ENCODE measurements at regions not wholly inside any gene's neighbourhood (a gene's known extent, or its start where the extent isn't known, plus 50 kb on each side); places are given as distances from the start of the nearest gene placed in this dataset.

DNA sequence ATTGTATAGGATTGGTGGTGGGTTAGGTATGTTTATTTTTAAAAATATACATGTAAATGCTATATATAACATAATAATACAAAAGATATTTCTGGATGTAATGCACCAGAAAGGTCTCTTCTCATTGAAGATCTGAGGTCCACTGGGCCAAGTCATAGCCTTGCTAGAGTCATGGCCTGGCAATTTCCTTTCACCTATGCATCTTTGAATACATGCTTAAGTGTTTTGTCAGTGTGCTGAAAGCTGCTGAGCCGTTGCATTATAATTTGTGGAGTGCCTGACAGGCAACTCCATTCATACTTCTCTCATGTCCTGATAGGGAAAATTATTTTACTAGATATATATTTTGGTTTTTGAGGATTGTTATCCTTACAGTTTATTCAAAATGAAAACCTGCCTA, 410.2 kb upstream of the CT83 start:
- ChIA-PET POLR2A (no interaction called here), CTCF (no interaction called here)
- Mint-ChIP-seq H3K27ac (ENCODE audit: low read depth, unreplicated experiment) (peak overlapping the region; percentile 35), H3K4me1 (ENCODE audit: insufficient read depth, unreplicated experiment) (peaks cover 7% of the 10 kb centered on the region), H3K4me3 (ENCODE audit: unreplicated experiment) (no peak overlapping the region), H3K9me3 (ENCODE audit: unreplicated experiment) (no peaks in the 10 kb centered on the region), H3K36me3 (ENCODE audit: insufficient read depth, unreplicated experiment) (no peaks in the 10 kb centered on the region), H3K27me3 (ENCODE audit: insufficient read depth, unreplicated experiment) (no peaks in the 10 kb centered on the region)
- TF ChIP-seq, protein P1, sequence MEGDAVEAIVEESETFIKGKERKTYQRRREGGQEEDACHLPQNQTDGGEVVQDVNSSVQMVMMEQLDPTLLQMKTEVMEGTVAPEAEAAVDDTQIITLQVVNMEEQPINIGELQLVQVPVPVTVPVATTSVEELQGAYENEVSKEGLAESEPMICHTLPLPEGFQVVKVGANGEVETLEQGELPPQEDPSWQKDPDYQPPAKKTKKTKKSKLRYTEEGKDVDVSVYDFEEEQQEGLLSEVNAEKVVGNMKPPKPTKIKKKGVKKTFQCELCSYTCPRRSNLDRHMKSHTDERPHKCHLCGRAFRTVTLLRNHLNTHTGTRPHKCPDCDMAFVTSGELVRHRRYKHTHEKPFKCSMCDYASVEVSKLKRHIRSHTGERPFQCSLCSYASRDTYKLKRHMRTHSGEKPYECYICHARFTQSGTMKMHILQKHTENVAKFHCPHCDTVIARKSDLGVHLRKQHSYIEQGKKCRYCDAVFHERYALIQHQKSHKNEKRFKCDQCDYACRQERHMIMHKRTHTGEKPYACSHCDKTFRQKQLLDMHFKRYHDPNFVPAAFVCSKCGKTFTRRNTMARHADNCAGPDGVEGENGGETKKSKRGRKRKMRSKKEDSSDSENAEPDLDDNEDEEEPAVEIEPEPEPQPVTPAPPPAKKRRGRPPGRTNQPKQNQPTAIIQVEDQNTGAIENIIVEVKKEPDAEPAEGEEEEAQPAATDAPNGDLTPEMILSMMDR (IDR thresholded peaks at IDR 0.05; ENCODE audit: unreplicated experiment), result no peak
- BruUV-seq (replicated peaks), result no TSS peak
- DNase-seq (ENCODE audit: unreplicated experiment), result no peak
- intact Hi-C loops (cut with micrococcal nuclease), result no loop called here

DNA sequence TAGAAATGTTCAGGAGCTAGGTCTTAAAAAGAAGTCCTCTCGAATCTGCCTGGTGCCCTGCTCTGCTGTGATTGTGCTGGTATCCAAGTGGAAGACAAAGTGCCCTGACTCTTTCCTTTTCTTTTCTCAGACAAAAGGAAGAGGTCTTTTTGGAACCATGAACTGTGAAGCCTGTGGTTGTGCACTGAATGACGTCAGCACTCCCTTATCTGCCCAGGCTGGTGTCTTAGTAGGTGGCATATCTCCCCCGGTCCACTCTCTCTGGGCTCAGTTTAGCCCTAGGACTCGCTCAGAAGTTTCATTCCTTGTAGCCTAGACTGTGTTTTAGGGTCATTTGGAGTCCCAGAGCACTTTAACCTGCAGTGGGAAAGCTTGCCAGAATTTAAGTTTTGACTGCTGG, 400.3 kb upstream of the CT83 start:
- CTCF ChIA-PET, result interaction anchor here (0.6 kb wide), 1 partner anchor 1412 kb away, joined by 3 read pairs; no protein-coding TSS in a partner anchor
- peaks cover 25% of the 10 kb centered on the region for H3K27me3 Mint-ChIP-seq (ENCODE audit: insufficient read depth, unreplicated experiment)
- intact Hi-C loops (cut with micrococcal nuclease), result no loop called here
- BruUV-seq (replicated peaks), result no TSS peak
- no peaks in the 10 kb centered on the region for H3K36me3 Mint-ChIP-seq (ENCODE audit: insufficient read depth, unreplicated experiment)
- no peak for DNase-seq (ENCODE audit: unreplicated experiment)
- H3K4me1 Mint-ChIP-seq (ENCODE audit: insufficient read depth, unreplicated experiment), result no peaks in the 10 kb centered on the region
- POLR2A ChIA-PET, result no interaction called here
- no peak overlapping the region for H3K4me3 Mint-ChIP-seq (ENCODE audit: unreplicated experiment)
- H3K9me3 Mint-ChIP-seq (ENCODE audit: unreplicated experiment), result no peaks in the 10 kb centered on the region
- TF ChIP-seq, protein P1 (IDR thresholded peaks at IDR 0.05; ENCODE audit: unreplicated experiment), result no peak
- H3K27ac Mint-ChIP-seq (ENCODE audit: low read depth, unreplicated experiment), result no peak overlapping the region

DNA sequence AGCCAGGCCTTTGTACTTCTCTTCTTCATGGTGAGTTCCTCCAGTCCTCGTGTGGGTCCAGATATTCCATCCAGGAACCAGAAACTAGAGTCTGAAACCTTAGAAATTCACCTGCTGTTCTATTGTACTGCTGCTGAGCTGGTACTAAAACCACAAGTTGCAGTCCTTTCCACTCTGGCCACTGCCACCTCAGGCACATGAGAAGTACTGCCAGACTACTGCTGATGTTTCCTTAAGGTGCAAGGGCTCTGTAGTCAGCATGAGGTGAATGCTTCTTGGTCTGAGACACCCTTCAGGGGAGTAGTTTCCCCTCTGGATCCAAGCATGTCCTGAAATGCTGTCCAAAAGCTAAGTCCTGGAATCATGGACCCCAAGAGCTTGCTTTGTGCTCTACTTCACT, 399.6 kb upstream of the CT83 start:
- H3K27me3 Mint-ChIP-seq (ENCODE audit: insufficient read depth, unreplicated experiment), result peaks cover 20% of the 10 kb centered on the region
- CTCF ChIA-PET, result no interaction called here
- H3K4me3 Mint-ChIP-seq (ENCODE audit: unreplicated experiment), result no peak overlapping the region
- intact Hi-C loops (cut with micrococcal nuclease), result no loop called here
- no peak overlapping the region for H3K27ac Mint-ChIP-seq (ENCODE audit: low read depth, unreplicated experiment)
- TF ChIP-seq, protein P1 (IDR thresholded peaks at IDR 0.05; ENCODE audit: unreplicated experiment), result no peak
- H3K36me3 Mint-ChIP-seq (ENCODE audit: insufficient read depth, unreplicated experiment), result no peaks in the 10 kb centered on the region
- POLR2A ChIA-PET, result no interaction called here
- BruUV-seq (replicated peaks), result no TSS peak
- DNase-seq (ENCODE audit: unreplicated experiment), result no peak
- no peaks in the 10 kb centered on the region for H3K9me3 Mint-ChIP-seq (ENCODE audit: unreplicated experiment)
- no peaks in the 10 kb centered on the region for H3K4me1 Mint-ChIP-seq (ENCODE audit: insufficient read depth, unreplicated experiment)

DNA sequence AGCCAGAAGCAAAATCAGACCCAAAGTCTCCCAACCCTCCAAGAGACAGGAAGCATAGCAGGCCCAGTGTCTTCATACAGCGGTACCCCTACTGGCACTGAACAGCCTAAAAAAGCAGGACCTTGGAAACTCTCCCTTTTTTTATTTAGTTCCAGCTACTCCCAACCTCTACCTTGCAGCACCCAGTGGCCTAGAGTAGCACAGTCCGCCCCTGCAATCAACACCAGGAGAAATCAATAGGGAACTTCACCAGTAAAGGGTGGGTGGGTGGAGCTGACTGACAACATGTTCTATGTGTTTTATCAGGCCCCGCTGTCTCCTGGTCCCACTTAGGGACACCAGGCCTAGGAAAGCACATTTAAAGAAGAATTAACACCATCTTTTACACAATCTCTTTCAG, 378.5 kb upstream of the CT83 start:
- CTCF ChIA-PET, result no interaction called here
- Mint-ChIP-seq H3K27me3 (ENCODE audit: insufficient read depth, unreplicated experiment) (peaks cover 18% of the 10 kb centered on the region), H3K36me3 (ENCODE audit: insufficient read depth, unreplicated experiment) (no peaks in the 10 kb centered on the region), H3K4me1 (ENCODE audit: insufficient read depth, unreplicated experiment) (no peaks in the 10 kb centered on the region), H3K4me3 (ENCODE audit: unreplicated experiment) (no peak overlapping the region), H3K27ac (ENCODE audit: low read depth, unreplicated experiment) (no peak overlapping the region), H3K9me3 (ENCODE audit: unreplicated experiment) (no peaks in the 10 kb centered on the region)
- no TSS peak for BruUV-seq (replicated peaks)
- intact Hi-C loops (cut with micrococcal nuclease), result no loop called here
- no peak for DNase-seq (ENCODE audit: unreplicated experiment)
- POLR2A ChIA-PET, result no interaction called here
- TF ChIP-seq, protein P1 (IDR thresholded peaks at IDR 0.05; ENCODE audit: unreplicated experiment), result no peak
